ENCODE measurements at regions not wholly inside any gene's neighbourhood (a gene's known extent, or its start where the extent isn't known, plus 50 kb on each side); places are given as distances from the start of the nearest gene placed in this dataset.

GRCh38 chr16:79969458-79969857 lies 368.9 kb upstream of the MAF start:
- Histone ChIP-seq H3K4me1 (replicated peaks; ENCODE audit: insufficient read depth) (no peaks in the 10 kb centered on the region), H3K36me3 (ENCODE audit: low read depth) (no peaks in the 10 kb centered on the region), H3K27me3 (ENCODE audit: insufficient read depth, low read depth) (peaks cover 15% of the 10 kb centered on the region), H2AFZ (no peak overlapping the region), H3K79me2 (ENCODE audit: low read depth) (no peaks in the 10 kb centered on the region), H3K27ac (no peak overlapping the region), H3K4me3 (no peak overlapping the region), H3F3A (ENCODE audit: insufficient read depth, low read depth) (no peaks in the 10 kb centered on the region), H3K9me3 (ENCODE audit: insufficient read depth, low read depth) (no peaks in the 10 kb centered on the region), H3K9me2 (ENCODE audit: insufficient read depth) (no peaks in the 10 kb centered on the region), H4K20me1 (ENCODE audit: insufficient read depth) (no peaks in the 10 kb centered on the region), H3K4me2 (no peak overlapping the region)
- intact Hi-C loops (cut with micrococcal nuclease; ENCODE audit: unreplicated experiment): no loop called here
- ChIA-PET CTCF (no interaction called here), POLR2A (ENCODE audit: unreplicated experiment) (no interaction called here)
- no peak for TF ChIP-seq CTCF (conservative IDR thresholded peaks at IDR 0.05)
- no peak for TF ChIP-seq EZH2 (IDR thresholded peaks at IDR 0.05; ENCODE audit: low read depth)
- BruUV-seq (replicated peaks): no TSS peak
- no peak for DNase-seq

GRCh38 chr16:79966226-79966625 lies 365.7 kb upstream of the MAF start:
- no peak overlapping the region for H2AFZ ChIP-seq
- H3K79me2 ChIP-seq (ENCODE audit: low read depth): no peaks in the 10 kb centered on the region
- intact Hi-C loops (cut with micrococcal nuclease; ENCODE audit: unreplicated experiment): no loop called here
- no TSS peak for BruUV-seq (replicated peaks)
- H3K9me3 ChIP-seq (ENCODE audit: insufficient read depth, low read depth): no peaks in the 10 kb centered on the region
- no peak overlapping the region for H3K4me2 ChIP-seq
- no peaks in the 10 kb centered on the region for H3K9me2 ChIP-seq (ENCODE audit: insufficient read depth)
- H3K27ac ChIP-seq: no peak overlapping the region
- no peaks in the 10 kb centered on the region for H3K36me3 ChIP-seq (ENCODE audit: low read depth)
- TF ChIP-seq CTCF (conservative IDR thresholded peaks at IDR 0.05): no peak
- no peak for TF ChIP-seq EZH2 (IDR thresholded peaks at IDR 0.05; ENCODE audit: low read depth)
- H3K4me3 ChIP-seq: no peak overlapping the region
- H3F3A ChIP-seq (ENCODE audit: insufficient read depth, low read depth): no peaks in the 10 kb centered on the region
- no peaks in the 10 kb centered on the region for H3K4me1 ChIP-seq (replicated peaks; ENCODE audit: insufficient read depth)
- CTCF ChIA-PET: no interaction called here
- peaks cover 47% of the 10 kb centered on the region for H3K27me3 ChIP-seq (ENCODE audit: insufficient read depth, low read depth)
- POLR2A ChIA-PET (ENCODE audit: unreplicated experiment): interaction anchor here (0.5 kb wide), 1 partner anchor 21 kb away, joined by 3 read pairs; no protein-coding TSS in a partner anchor
- no peaks in the 10 kb centered on the region for H4K20me1 ChIP-seq (ENCODE audit: insufficient read depth)
- no peak for DNase-seq

GRCh38 chr16:79965718-79966117 lies 365.2 kb upstream of the MAF start:
- CTCF ChIA-PET: no interaction called here
- BruUV-seq (replicated peaks): no TSS peak
- POLR2A ChIA-PET (ENCODE audit: unreplicated experiment): no interaction called here

More at GRCh38 chr16:79965718-79966117, 365.2 kb upstream of the MAF start:
- Histone ChIP-seq H3K27me3 (ENCODE audit: insufficient read depth, low read depth) (peaks cover 52% of the 10 kb centered on the region), H2AFZ (no peak overlapping the region), H3F3A (ENCODE audit: insufficient read depth, low read depth) (no peaks in the 10 kb centered on the region), H3K4me1 (replicated peaks; ENCODE audit: insufficient read depth) (no peaks in the 10 kb centered on the region), H3K4me2 (no peak overlapping the region), H3K79me2 (ENCODE audit: low read depth) (no peaks in the 10 kb centered on the region), H3K9me3 (ENCODE audit: insufficient read depth, low read depth) (no peaks in the 10 kb centered on the region), H4K20me1 (ENCODE audit: insufficient read depth) (no peaks in the 10 kb centered on the region), H3K4me3 (no peak overlapping the region), H3K27ac (no peak overlapping the region), H3K36me3 (ENCODE audit: low read depth) (no peaks in the 10 kb centered on the region), H3K9me2 (ENCODE audit: insufficient read depth) (no peaks in the 10 kb centered on the region)
- intact Hi-C loops (cut with micrococcal nuclease; ENCODE audit: unreplicated experiment): no loop called here
- no peak for DNase-seq
- TF ChIP-seq EZH2 (IDR thresholded peaks at IDR 0.05; ENCODE audit: low read depth) (no peak), CTCF (conservative IDR thresholded peaks at IDR 0.05) (no peak)

All from PC-9 (cell line).